H1 (cell line): ENCODE measurements at regions not wholly inside any gene's neighbourhood (a gene's known extent, or its start where the extent isn't known, plus 50 kb on each side); places are given as distances from the start of the nearest gene placed in this dataset.
"Not testable (repeated sequence)": the region's sequence is repeated elsewhere in the genome, so short reads cannot be mapped to it uniquely, and the experiment has no call there.

Source experiments
- CTCF ChIA-PET: fragments of 300-600 bp; sonication (Branson Sonifier 250); formaldehyde crosslinking; loops from one replicate; lab custom pipeline; 2021; ENCODE audit not compliant: partially characterized antibody; lab: Charles Lee
- POLR2A ChIA-PET: fragments of 300-600 bp; sonication (Branson Sonifier 250); formaldehyde crosslinking; loops from one replicate; lab custom pipeline; 2021; ENCODE audit warnings: inconsistent platforms; ENCODE audit not compliant: partially characterized antibody; lab: Charles Lee
- DNase-seq, 2 experiments: peaks; one replicate each; pipeline versions ENCODE4 v3.0.0 to v3.0.0-alpha.2; 2010 to 2022; ENCODE audit warnings: low spot score in 2 of 2, low read depth in 1 of 2, mixed read lengths in 1 of 2
- FAIRE-seq: peaks from 2 replicates; lab custom pipeline; 2011; peaks lifted over from hg19 to GRCh38; lab: Jason Lieb, UNC
- H2AFZ ChIP-seq: 2 replicates; pipeline ENCODE4 v1.8.1; 2012; ENCODE audit warnings: low read length, inconsistent platforms
- H2AK5ac ChIP-seq: 2 replicates; pipeline ENCODE4 v1.6.1; 2013; ENCODE audit warnings: low read depth, low read length
- H2BK120ac ChIP-seq: replicated peaks from 2 replicates; pipeline ENCODE3; 2013; ENCODE audit warnings: low read depth, low read length, inconsistent platforms
- H2BK12ac ChIP-seq: 2 replicates; pipeline ENCODE4 v1.6.1; 2013; ENCODE audit warnings: low read depth, low read length
- H2BK15ac ChIP-seq: 2 replicates; pipeline ENCODE4 v1.6.1; 2013; ENCODE audit warnings: low read length
- H2BK20ac ChIP-seq: 2 replicates; pipeline ENCODE4 v1.6.1; 2013; ENCODE audit warnings: low read length
- H2BK5ac ChIP-seq: 2 replicates; pipeline ENCODE4 v1.6.1; 2013; ENCODE audit warnings: low read depth, low read length
- H3K14ac ChIP-seq: 2 replicates; pipeline ENCODE4 v1.6.1; 2013; ENCODE audit warnings: inconsistent platforms; ENCODE audit not compliant: insufficient read length
- H3K18ac ChIP-seq: 2 replicates; pipeline ENCODE4 v1.6.1; 2013; ENCODE audit warnings: low read length; ENCODE audit errors: extremely low read depth
- H3K23ac ChIP-seq: 2 replicates; pipeline ENCODE4 v1.6.1; 2013; ENCODE audit warnings: inconsistent platforms; ENCODE audit not compliant: insufficient read length
- H3K23me2 ChIP-seq: 2 replicates; pipeline ENCODE4 v1.6.1; 2013; ENCODE audit warnings: low read depth, low read length
- H3K27ac ChIP-seq: 2 replicates; pipeline ENCODE4 v1.6.1; 2011; ENCODE audit warnings: low read depth, low read length, inconsistent platforms
- H3K27me3 ChIP-seq, 4 experiments: replicated peaks in 1 of 4; 1 replicate in 1 of 4; 2 replicates in 3 of 4; pipeline versions ENCODE4 v1.6.1 to v1.8.1; 2011 to 2013; ENCODE audit warnings: low read length in 3 of 4, mild to moderate bottlenecking in 3 of 4, inconsistent platforms in 2 of 4, mixed read lengths in 2 of 4, moderate library complexity in 1 of 4; ENCODE audit not compliant: control insufficient read depth in 3 of 4, insufficient read depth in 3 of 4; ENCODE audit errors: extremely low read depth in 1 of 4
- H3K36me3 ChIP-seq, 4 experiments: 2 replicates each; pipeline versions ENCODE4 v1.6.1 to v1.8.1; 2011 to 2013; ENCODE audit warnings: mild to moderate bottlenecking in 4 of 4, low read length in 3 of 4, moderate library complexity in 2 of 4, control low read depth in 1 of 4, inconsistent platforms in 1 of 4; ENCODE audit not compliant: insufficient read depth in 4 of 4, control insufficient read depth in 2 of 4
- H3K4ac ChIP-seq: replicated peaks from 2 replicates; pipeline ENCODE3; 2013; ENCODE audit warnings: low read length, low read depth, mixed read lengths, inconsistent platforms; ENCODE audit not compliant: insufficient read length
- H3K4me1 ChIP-seq, 4 experiments: replicated peaks in 1 of 4; 1 replicate in 1 of 4; 2 replicates in 3 of 4; pipeline versions ENCODE4 v1.6.1 to v1.8.1; 2011 to 2013; ENCODE audit warnings: low read length in 3 of 4, inconsistent platforms in 2 of 4, mixed read lengths in 1 of 4; ENCODE audit not compliant: insufficient read depth in 4 of 4, control insufficient read depth in 3 of 4
- H3K4me2 ChIP-seq, 2 experiments: 2 replicates each; pipeline versions ENCODE4 v1.6.1 to v1.8.1; 2011 to 2013; ENCODE audit warnings: low read depth in 2 of 2, low read length in 2 of 2, control low read depth in 1 of 2, inconsistent platforms in 1 of 2, mild to moderate bottlenecking in 1 of 2; ENCODE audit not compliant: insufficient read depth in 1 of 2
- H3K4me3 ChIP-seq, 4 experiments: fragments of 200-600, 300-600 bp in 1 of 4; sonication (generic), shearing (Covaris generic), sonication (Bioruptor Twin) in 1 of 4; 2 replicates each; pipeline versions ENCODE4 v1.5.1 to v1.8.1; 2011 to 2016; ENCODE audit warnings: low read length in 4 of 4, low read depth in 3 of 4, control low read depth in 2 of 4, inconsistent platforms in 2 of 4, mild to moderate bottlenecking in 2 of 4, mixed read lengths in 1 of 4, moderate library complexity in 1 of 4; ENCODE audit not compliant: insufficient read depth in 2 of 4; ENCODE audit errors: extremely low read depth in 1 of 4
- H3K56ac ChIP-seq: replicated peaks from 2 replicates; pipeline ENCODE3; 2013; ENCODE audit warnings: low read depth, mild to moderate bottlenecking, mixed read lengths, low read length, inconsistent platforms; ENCODE audit not compliant: insufficient read length
- H3K79me1 ChIP-seq: 2 replicates; pipeline ENCODE4 v1.6.1; 2013; ENCODE audit warnings: low read depth, low read length, control low read depth
- H3K79me2 ChIP-seq, 2 experiments: 2 replicates each; pipeline versions ENCODE4 v1.6.1 to v1.8.1; 2012 to 2013; ENCODE audit warnings: low read length in 2 of 2, mild to moderate bottlenecking in 2 of 2, inconsistent platforms in 1 of 2; ENCODE audit not compliant: insufficient read depth in 2 of 2, control insufficient read depth in 1 of 2
- H3K9ac ChIP-seq, 4 experiments: replicated peaks in 1 of 4; 1 replicate in 1 of 4; 2 replicates in 3 of 4; pipeline versions ENCODE4 v1.6.1 to v1.8.1; 2011 to 2013; ENCODE audit warnings: low read depth in 3 of 4, low read length in 3 of 4, control low read depth in 2 of 4, mild to moderate bottlenecking in 2 of 4, moderate library complexity in 2 of 4, inconsistent platforms in 1 of 4; ENCODE audit errors: extremely low read depth in 1 of 4
- H3K9me3 ChIP-seq, 2 experiments: 2 replicates each; pipeline versions ENCODE4 v1.6.1 to v1.8.1; 2012 to 2013; ENCODE audit warnings: mild to moderate bottlenecking in 2 of 2, moderate library complexity in 2 of 2, control low read depth in 1 of 2, inconsistent platforms in 1 of 2, low read depth in 1 of 2, low read length in 1 of 2, mixed read lengths in 1 of 2; ENCODE audit not compliant: insufficient read depth in 2 of 2
- H4K20me1 ChIP-seq, 2 experiments: replicated peaks in 1 of 2; 2 replicates each; pipeline versions ENCODE3 to v1.8.1; 2011 to 2013; ENCODE audit warnings: inconsistent platforms in 2 of 2, low read length in 2 of 2, mild to moderate bottlenecking in 1 of 2; ENCODE audit not compliant: insufficient read depth in 2 of 2, control insufficient read depth in 1 of 2
- H4K5ac ChIP-seq: 2 replicates; pipeline ENCODE4 v1.6.1; 2013; ENCODE audit warnings: low read length, low read depth, mixed read lengths, inconsistent platforms; ENCODE audit not compliant: insufficient read length
- H4K8ac ChIP-seq: 2 replicates; pipeline ENCODE4 v1.8.0; 2013; ENCODE audit warnings: mild to moderate bottlenecking, moderate library complexity, low read length, inconsistent platforms; ENCODE audit not compliant: insufficient read depth; ENCODE audit errors: extremely low read depth
- H4K91ac ChIP-seq: replicated peaks from 2 replicates; pipeline ENCODE3; 2013; ENCODE audit warnings: low read length, mixed read lengths, inconsistent platforms; ENCODE audit not compliant: insufficient read length
- WGBS, 2 experiments: shearing (Covaris generic) in 1 of 2; methylation state at CpG; one replicate each; pipeline versions ENCODE4 v1.1.6 to v1.1.7; 2013 to 2015; ENCODE audit warnings: low lambda C conversion rate in 2 of 2, mixed read lengths in 2 of 2, inconsistent platforms in 1 of 2, low coverage in 1 of 2, missing lambda C conversion rate in 1 of 2; ENCODE audit not compliant: insufficient replicate concordance in 2 of 2, insufficient coverage in 1 of 2, insufficient read length in 1 of 2; ENCODE audit errors: extremely low coverage in 1 of 2, missing lambda C conversion rate in 1 of 2; 5-methylcytosine and 5-hydroxymethylcytosine counted together

- CTCF ChIA-PET: interaction anchor here (0.8 to 1.9 kb wide), 2 partner anchors 14 to 67 kb away, joined by 3 to 8 read pairs; no protein-coding TSS in a partner anchor
- H3K4ac ChIP-seq, H3K36me3 ChIP-seq, H4K8ac ChIP-seq, H3K23ac ChIP-seq, H3K4me3 ChIP-seq, H3K23me2 ChIP-seq, H3K9me3 ChIP-seq, H2AK5ac ChIP-seq, H3K79me2 ChIP-seq, H3K4me1 ChIP-seq, H2BK120ac ChIP-seq, H2BK5ac ChIP-seq, H3K18ac ChIP-seq, H3K56ac ChIP-seq, H4K5ac ChIP-seq, POLR2A ChIA-PET, H3K9ac ChIP-seq, H2AFZ ChIP-seq, H3K27me3 ChIP-seq, H3K4me2 ChIP-seq, H2BK12ac ChIP-seq, H3K79me1 ChIP-seq, H4K91ac ChIP-seq, H3K27ac ChIP-seq, FAIRE-seq, H4K20me1 ChIP-seq, H2BK15ac ChIP-seq, H3K14ac ChIP-seq, H2BK20ac ChIP-seq, DNase-seq: not testable (repeated sequence)
- 100% methylated on average over 3 of the region's 6 CpGs; no CpG with 5 or more reads in 1 of the 2 experiments for WGBS, 2 experiments
Measured at GRCh38 chr9:16066201-16066600, 513.4 kb downstream of the CCDC171 start.
